WTC11 (cell line): ENCODE measurements at regions not wholly inside any gene's neighbourhood (a gene's known extent, or its start where the extent isn't known, plus 50 kb on each side); places are given as distances from the start of the nearest gene placed in this dataset.

Source experiments
- ARID4B ChIP-seq: sonication (generic); formaldehyde crosslinking; IDR thresholded peaks from 2 replicates; pipeline ENCODE4 v1.8.0; 2023; ENCODE audit warnings: missing genetic modification reagents, mild to moderate bottlenecking, borderline replicate concordance
- CBFB ChIP-seq: sonication (generic); formaldehyde crosslinking; IDR thresholded peaks from 2 replicates; pipeline ENCODE4 v1.8.1; 2022; ENCODE audit warnings: mild to moderate bottlenecking, low read depth, missing genetic modification reagents
- CREM ChIP-seq: sonication (generic); formaldehyde crosslinking; IDR thresholded peaks from 2 replicates; pipeline ENCODE4 v1.8.1; 2022; ENCODE audit warnings: mild to moderate bottlenecking, missing genetic modification reagents, moderate library complexity
- CTCF ChIP-seq: fragments of 200-600 bp; IDR thresholded peaks from 2 replicates; pipeline ENCODE4 v1.8.0; 2022; ENCODE audit warnings: antibody characterized with exemption
- E2F1 ChIP-seq: sonication (generic); formaldehyde crosslinking; IDR thresholded peaks from 2 replicates; pipeline ENCODE4 v1.8.0; 2022; ENCODE audit warnings: mild to moderate bottlenecking, missing genetic modification reagents
- ETV6 ChIP-seq: sonication (generic); formaldehyde crosslinking; IDR thresholded peaks from 2 replicates; pipeline ENCODE4 v1.8.1; 2022; ENCODE audit warnings: mild to moderate bottlenecking, missing genetic modification reagents
- IRF2 ChIP-seq: sonication (generic); formaldehyde crosslinking; IDR thresholded peaks from 2 replicates; pipeline ENCODE4 v1.8.0; 2022; ENCODE audit warnings: low read depth, missing genetic modification reagents, borderline replicate concordance
- KAT7 ChIP-seq: sonication (generic); formaldehyde crosslinking; IDR thresholded peaks from 2 replicates; pipeline ENCODE4 v1.8.1; 2023; ENCODE audit warnings: missing genetic modification reagents, mild to moderate bottlenecking, borderline replicate concordance
- MLX ChIP-seq: sonication (generic); formaldehyde crosslinking; IDR thresholded peaks from 2 replicates; pipeline ENCODE4 v1.8.1; 2023; ENCODE audit warnings: mild to moderate bottlenecking, missing genetic modification reagents, moderate library complexity
- NR1H2 ChIP-seq: sonication (generic); formaldehyde crosslinking; IDR thresholded peaks from 2 replicates; pipeline ENCODE4 v1.9.0; 2021; ENCODE audit warnings: mild to moderate bottlenecking, moderate library complexity, missing genetic modification reagents
- SP1 ChIP-seq: sonication (generic); formaldehyde crosslinking; conservative IDR thresholded peaks from 2 replicates; pipeline ENCODE4 v1.8.1; 2022; ENCODE audit warnings: missing genetic modification reagents
- ZBTB21 ChIP-seq: sonication (generic); formaldehyde crosslinking; IDR thresholded peaks from 2 replicates; pipeline ENCODE4 v1.8.1; 2023; ENCODE audit warnings: mild to moderate bottlenecking, missing genetic modification reagents, borderline replicate concordance
- ZNF138 ChIP-seq: sonication (generic); formaldehyde crosslinking; conservative IDR thresholded peaks from 2 replicates; pipeline ENCODE4 v1.8.1; 2022; ENCODE audit warnings: mild to moderate bottlenecking, moderate library complexity, missing genetic modification reagents

GRCh38 chr2:47238638-47239037 is 62.3 kb upstream of the CALM2 start:
- TF ChIP-seq ZBTB21 (CRISPR knock-in tag) (no peak), CBFB (CRISPR knock-in tag) (no peak), CTCF (no peak), MLX (CRISPR knock-in tag) (no peak), CREM (CRISPR knock-in tag) (no peak), NR1H2 (no peak), E2F1 (no peak), SP1 (CRISPR knock-in tag) (no peak), KAT7 (no peak), ZNF138 (CRISPR knock-in tag) (no peak), IRF2 (no peak), ARID4B (CRISPR knock-in tag) (no peak), ETV6 (CRISPR knock-in tag) (no peak)
